Activated CD4-positive, CD25-positive, alpha-beta regulatory T cell treated with anti-CD3 and anti-CD28 coated beads, Interleukin-2, amount 50 U/mL, for 16 hours (primary cell): ENCODE measurements at regions not wholly inside any gene's neighbourhood (a gene's known extent, or its start where the extent isn't known, plus 50 kb on each side); places are given as distances from the start of the nearest gene placed in this dataset.
"Not testable (repeated sequence)": the region's sequence is repeated elsewhere in the genome, so short reads cannot be mapped to it uniquely, and the experiment has no call there.

Source experiments
- DNase-seq: peaks from one replicate; pipeline ENCODE4 v3.0.0-alpha.2; 2020; ENCODE audit warnings: low read depth, low spot score

- no peak for DNase-seq
These were observed 667.5 kb upstream of the TMEM132C start for GRCh38 chr12:127599436-127599835.

GRCh38 chr12:127600211-127600610 is 666.8 kb upstream of the TMEM132C start:
- no peak for DNase-seq

DNA sequence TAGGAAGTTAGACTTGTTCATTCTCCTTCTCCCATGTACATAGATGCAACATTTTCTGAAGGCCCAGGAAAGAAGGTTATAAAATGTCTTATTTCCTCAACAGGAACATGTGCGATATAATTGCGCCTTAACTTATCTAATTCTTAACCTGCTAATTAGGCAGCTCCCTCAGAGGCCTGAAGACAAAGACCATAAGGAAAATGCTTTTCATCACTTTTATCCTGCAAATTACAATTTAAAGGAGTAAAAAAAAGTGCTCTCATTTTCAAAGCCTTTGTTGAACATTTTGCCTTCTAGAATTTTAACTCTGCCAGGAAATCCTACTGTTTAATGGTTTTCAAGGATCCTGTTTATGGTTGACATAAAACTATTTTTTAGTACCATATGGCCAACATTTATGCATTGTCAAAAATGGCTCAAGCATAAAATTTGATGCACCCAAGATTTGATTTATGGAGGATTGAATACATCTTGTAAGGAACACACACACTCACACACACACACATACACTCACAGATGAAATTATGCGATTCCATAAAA is 660.4 kb upstream of the TMEM132C start:
- no peak for DNase-seq

- no peak for DNase-seq
These were observed 659.7 kb upstream of the TMEM132C start for GRCh38 chr12:127607146-127607725.

- DNase-seq, result not testable (repeated sequence)
These were observed 658.6 kb upstream of the TMEM132C start for GRCh38 chr12:127608359-127608758.

GRCh38 chr12:127613056-127613455 is 653.9 kb upstream of the TMEM132C start:
- no peak for DNase-seq

GRCh38 chr12:127619869-127620734 is 646.9 kb upstream of the TMEM132C start:
- no peak for DNase-seq

- no peak for DNase-seq
These were observed 646.1 kb upstream of the TMEM132C start for GRCh38 chr12:127620735-127621355.

DNA sequence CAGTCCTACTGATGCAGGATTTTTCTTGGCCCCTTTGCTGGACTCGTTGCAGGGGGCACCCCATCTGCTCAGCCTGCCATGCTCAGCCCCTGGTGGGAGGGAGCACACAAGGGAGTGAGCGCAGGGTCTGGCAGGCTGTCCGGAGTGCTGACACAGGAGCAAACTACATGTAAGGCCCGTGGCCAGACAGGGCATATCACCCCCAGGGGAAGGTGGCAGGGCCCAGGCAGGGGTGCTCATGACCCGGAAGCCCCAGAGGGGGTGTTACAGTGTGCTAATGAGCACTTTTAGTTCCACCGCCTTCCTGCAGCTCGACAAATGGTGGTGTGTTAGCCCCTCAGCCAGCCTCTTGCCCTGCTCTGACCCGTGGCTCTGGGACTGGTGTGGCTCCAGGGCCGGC is 645.6 kb upstream of the TMEM132C start:
- DNase-seq, result no peak

DNA sequence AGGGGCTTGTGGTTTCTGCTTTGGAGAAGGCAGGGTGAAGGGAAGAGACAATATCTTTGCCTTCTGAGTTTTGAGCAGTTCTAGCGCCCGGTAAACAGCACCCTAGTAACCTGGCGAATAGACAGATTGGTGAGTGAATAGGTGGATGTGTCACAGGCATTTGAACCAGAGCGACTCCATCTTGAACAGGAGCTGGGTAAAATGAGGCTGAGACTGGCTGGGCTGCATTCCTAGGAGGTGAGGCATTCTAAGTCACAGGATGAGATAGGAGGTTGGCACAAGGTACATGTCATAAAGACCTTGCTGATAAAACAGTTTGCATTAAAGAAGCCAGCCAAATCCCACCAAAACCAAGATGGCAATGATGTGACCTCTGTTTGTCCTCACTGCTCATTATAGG is 643.6 kb upstream of the TMEM132C start:
- DNase-seq, result no peak

DNA sequence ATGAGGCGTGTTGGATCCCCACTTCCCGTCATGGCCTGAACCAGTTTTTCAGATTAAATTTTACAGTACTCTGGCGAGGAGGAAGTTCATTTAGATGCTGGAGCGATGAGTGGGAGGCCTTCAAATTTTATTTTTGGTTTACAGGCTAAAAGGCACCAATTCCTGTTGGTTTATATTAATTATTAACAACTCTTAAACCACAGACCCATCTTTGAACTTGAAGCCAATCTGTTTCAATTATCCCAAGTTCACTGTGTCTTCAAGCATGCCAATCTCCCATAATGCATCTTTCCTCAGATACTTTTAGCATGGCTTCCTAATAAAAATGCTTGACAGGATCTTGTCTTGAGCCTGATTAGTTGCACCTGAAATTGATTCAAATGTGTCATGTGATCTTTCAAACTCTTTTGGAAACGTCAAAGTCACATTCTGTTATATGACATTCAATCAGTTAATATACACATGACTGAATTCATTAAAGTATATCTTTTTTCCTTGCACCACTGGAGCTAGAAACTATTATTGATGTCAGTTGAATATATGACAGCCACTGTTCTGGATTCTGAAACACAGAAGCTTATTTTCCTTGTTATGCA is 641.7 kb upstream of the TMEM132C start:
- no peak for DNase-seq

- DNase-seq, result no peak
These were observed 638.3 kb upstream of the TMEM132C start for GRCh38 chr12:127628645-127629044.

GRCh38 chr12:127629066-127629820 is 637.7 kb upstream of the TMEM132C start:
- DNase-seq, result no peak

DNA sequence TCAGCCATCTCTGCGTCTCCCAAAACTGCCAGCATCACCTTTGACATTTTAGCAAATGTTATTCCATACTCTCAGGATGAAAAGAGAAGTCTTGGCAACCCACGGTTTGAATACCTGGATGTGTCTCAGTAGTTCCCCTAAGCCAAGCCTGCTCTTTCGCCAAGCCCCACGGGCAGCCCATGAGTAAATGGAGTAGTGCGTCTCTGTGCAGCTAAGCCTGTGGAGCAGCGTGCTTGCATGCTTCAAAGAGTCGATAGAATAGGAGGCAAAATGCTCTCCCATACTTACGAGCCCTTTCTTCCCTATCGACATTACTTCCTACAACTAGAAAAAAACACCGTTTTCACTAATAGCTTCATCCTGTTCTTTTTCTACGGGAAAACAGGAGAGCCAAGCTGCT is 634.5 kb upstream of the TMEM132C start:
- no peak for DNase-seq

GRCh38 chr12:127635838-127636237 is 631.1 kb upstream of the TMEM132C start:
- DNase-seq, result no peak

GRCh38 chr12:127636882-127637281 is 630.1 kb upstream of the TMEM132C start:
- no peak for DNase-seq

DNA sequence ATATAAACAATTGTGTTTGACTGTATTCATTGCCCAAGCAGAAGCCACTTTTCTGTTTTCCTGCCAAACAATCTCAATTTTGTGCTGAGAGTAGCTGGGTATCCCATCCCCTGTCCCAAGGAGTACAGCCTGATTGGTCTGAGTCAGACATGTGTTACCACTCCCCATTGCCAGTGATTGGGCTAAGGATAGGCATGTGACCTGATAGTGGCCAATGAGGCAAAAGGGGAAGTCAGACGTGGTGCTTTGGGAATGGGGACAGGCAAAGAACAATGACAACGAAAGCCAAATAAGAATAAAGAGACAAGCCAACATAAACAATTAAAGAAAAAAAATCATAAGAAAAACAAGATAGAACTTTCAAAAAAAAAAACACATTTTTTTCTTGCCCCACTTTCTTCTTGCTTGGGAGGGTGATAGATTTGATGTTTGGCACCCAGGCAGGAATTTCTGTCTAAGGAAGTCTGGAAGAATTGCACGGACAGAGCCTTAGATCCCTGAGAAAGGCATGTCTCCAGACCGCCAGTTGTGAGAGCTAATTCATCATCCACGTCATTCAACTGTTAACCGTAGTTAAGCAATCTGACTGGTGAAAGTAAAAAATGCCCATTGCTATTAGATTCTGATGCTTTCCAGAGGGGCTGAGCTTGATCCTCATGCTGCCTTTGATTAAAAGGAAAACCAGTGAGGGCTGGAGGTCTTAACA is 626.6 kb upstream of the TMEM132C start:
- DNase-seq, result no peak

DNA sequence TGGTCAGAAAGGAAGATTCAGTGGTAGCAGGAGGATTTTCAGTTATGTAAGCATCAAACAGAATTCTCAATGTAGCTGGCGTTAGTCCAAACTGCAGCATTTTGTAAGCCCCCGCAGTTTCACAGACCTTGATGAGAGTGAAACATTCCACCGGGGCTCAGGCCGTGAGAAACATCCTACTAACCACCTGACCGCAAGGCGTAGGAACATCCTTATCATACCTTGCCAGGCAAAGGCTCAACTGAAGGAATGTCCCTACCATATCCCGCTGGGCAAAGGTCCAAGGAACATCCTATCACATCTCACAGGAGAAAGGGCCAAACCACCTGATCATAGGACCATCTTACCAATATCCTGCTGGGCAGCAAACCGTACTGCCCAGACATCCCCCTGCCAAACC is 624.8 kb upstream of the TMEM132C start:
- DNase-seq, result no peak

- DNase-seq, result no peak
These were observed 618.6 kb upstream of the TMEM132C start for GRCh38 chr12:127648321-127648720.

DNA sequence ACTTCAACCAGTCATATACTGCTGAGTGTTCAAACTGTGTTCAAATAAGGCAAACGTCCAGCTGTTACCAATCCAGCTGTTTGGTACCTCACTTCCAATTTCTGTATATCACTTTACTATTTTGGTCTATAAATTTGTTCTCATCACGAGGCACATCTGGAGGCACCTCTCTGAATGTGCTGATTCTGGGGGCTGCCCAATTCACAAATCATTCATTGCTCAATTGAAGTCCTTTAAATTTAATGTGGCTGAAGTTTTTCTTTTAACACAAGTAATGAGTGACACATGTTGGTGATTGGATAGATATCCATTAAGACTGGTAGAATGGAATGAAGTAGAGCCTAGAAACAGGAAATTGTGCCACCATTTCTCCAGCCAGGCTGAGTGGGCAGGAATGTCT is 617.0 kb upstream of the TMEM132C start:
- no peak for DNase-seq

DNA sequence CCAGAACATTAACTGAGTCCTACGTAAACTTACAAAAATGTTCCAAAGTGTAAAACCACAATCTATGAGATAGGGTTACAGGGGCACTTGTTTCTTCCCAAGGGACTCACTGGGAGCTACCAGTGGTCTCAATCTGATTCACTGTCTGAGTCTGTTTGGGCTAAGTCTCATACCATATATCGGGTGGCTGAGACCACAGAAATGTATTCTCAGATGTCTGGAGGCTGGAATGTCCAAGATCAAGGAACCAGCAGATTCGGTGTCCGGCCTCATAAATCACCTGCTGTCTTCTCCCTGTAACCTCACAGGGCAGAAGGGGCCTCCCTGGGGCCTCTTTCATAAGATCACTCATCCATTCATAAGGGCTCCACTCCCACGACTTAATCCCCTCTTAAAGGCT is 616.3 kb upstream of the TMEM132C start:
- DNase-seq, result no peak
